Ishikawa (cell line): ENCODE measurements at regions not wholly inside any gene's neighbourhood (a gene's known extent, or its start where the extent isn't known, plus 50 kb on each side); places are given as distances from the start of the nearest gene placed in this dataset.

ENCODE experiments used
- CEBPB ChIP-seq: IDR thresholded peaks from 2 replicates; pipeline ENCODE4 v1.6.1; 2012
- CREB1 ChIP-seq: IDR thresholded peaks from 2 replicates; pipeline ENCODE4 v1.6.1; 2012; ENCODE audit warnings: low read depth
- EP300 ChIP-seq: IDR thresholded peaks from 2 replicates; pipeline ENCODE4 v1.6.1; 2012; ENCODE audit warnings: borderline replicate concordance
- FOXM1 ChIP-seq: IDR thresholded peaks from 2 replicates; pipeline ENCODE4 v1.6.1; 2012; ENCODE audit warnings: low read depth, borderline replicate concordance
- NFIC ChIP-seq: IDR thresholded peaks from 2 replicates; pipeline ENCODE4 v1.6.1; 2012
- TAF1 ChIP-seq: IDR thresholded peaks from 2 replicates; pipeline ENCODE4 v1.6.1; 2012; ENCODE audit warnings: low read depth, mild to moderate bottlenecking
- TCF12 ChIP-seq: IDR thresholded peaks from 2 replicates; pipeline ENCODE4 v1.6.1; 2012; ENCODE audit warnings: low read depth
- YY1 ChIP-seq: IDR thresholded peaks from 2 replicates; pipeline ENCODE4 v1.6.1; 2012; ENCODE audit warnings: low read depth
- ZBTB7A ChIP-seq: IDR thresholded peaks from 2 replicates; pipeline ENCODE4 v1.6.1; 2012; ENCODE audit warnings: low read depth
- TF ChIP-seq, protein P1 (sequence below): IDR thresholded peaks from 2 replicates; pipeline ENCODE4 v1.6.1; 2012
- TF ChIP-seq, protein P2 (sequence below): IDR thresholded peaks from 2 replicates; pipeline ENCODE4 v1.6.1; 2012; ENCODE audit warnings: low read depth, mild to moderate bottlenecking
- TF ChIP-seq, protein P3 (sequence below): IDR thresholded peaks from 2 replicates; pipeline ENCODE4 v1.6.1; 2012

DNA sequence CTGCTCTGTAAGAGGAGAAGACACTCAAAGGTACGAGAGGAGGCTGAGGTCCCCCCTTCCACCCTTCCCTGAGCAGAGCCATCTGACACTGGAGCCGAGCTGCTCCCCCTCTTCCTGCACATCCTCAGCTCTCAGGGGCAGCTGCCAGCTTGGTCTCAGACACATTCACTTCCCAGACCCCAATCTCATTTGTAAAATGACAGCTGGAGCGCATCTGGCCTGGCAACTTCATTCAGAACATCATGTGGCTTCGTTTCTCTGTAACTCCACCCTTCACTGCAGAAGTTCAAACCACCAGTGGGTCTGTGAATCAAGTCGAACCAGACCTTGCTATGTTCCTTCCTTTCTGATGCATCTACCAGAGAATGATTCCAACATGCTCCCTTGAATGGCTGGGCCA is 145.6 kb upstream of the CDH4 start:
- TF ChIP-seq, protein P1, sequence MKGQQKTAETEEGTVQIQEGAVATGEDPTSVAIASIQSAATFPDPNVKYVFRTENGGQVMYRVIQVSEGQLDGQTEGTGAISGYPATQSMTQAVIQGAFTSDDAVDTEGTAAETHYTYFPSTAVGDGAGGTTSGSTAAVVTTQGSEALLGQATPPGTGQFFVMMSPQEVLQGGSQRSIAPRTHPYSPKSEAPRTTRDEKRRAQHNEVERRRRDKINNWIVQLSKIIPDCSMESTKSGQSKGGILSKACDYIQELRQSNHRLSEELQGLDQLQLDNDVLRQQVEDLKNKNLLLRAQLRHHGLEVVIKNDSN = no peak
- no peak for TF ChIP-seq CEBPB
- TF ChIP-seq, protein P2, sequence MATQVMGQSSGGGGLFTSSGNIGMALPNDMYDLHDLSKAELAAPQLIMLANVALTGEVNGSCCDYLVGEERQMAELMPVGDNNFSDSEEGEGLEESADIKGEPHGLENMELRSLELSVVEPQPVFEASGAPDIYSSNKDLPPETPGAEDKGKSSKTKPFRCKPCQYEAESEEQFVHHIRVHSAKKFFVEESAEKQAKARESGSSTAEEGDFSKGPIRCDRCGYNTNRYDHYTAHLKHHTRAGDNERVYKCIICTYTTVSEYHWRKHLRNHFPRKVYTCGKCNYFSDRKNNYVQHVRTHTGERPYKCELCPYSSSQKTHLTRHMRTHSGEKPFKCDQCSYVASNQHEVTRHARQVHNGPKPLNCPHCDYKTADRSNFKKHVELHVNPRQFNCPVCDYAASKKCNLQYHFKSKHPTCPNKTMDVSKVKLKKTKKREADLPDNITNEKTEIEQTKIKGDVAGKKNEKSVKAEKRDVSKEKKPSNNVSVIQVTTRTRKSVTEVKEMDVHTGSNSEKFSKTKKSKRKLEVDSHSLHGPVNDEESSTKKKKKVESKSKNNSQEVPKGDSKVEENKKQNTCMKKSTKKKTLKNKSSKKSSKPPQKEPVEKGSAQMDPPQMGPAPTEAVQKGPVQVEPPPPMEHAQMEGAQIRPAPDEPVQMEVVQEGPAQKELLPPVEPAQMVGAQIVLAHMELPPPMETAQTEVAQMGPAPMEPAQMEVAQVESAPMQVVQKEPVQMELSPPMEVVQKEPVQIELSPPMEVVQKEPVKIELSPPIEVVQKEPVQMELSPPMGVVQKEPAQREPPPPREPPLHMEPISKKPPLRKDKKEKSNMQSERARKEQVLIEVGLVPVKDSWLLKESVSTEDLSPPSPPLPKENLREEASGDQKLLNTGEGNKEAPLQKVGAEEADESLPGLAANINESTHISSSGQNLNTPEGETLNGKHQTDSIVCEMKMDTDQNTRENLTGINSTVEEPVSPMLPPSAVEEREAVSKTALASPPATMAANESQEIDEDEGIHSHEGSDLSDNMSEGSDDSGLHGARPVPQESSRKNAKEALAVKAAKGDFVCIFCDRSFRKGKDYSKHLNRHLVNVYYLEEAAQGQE = no peak
- TF ChIP-seq EP300 = no peak
- TF ChIP-seq TAF1 = no peak
- no peak for TF ChIP-seq CREB1
- TF ChIP-seq NFIC = no peak
- TF ChIP-seq YY1 = no peak
- TF ChIP-seq ZBTB7A = no peak
- TF ChIP-seq TCF12 = no peak
- TF ChIP-seq FOXM1 = no peak
- TF ChIP-seq, protein P3, sequence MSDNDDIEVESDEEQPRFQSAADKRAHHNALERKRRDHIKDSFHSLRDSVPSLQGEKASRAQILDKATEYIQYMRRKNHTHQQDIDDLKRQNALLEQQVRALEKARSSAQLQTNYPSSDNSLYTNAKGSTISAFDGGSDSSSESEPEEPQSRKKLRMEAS = no peak
